WTC11 (cell line): ENCODE measurements at regions not wholly inside any gene's neighbourhood (a gene's known extent, or its start where the extent isn't known, plus 50 kb on each side); places are given as distances from the start of the nearest gene placed in this dataset.

Experiments
- ATF1 ChIP-seq: sonication (generic); formaldehyde crosslinking; IDR thresholded peaks from 2 replicates; pipeline ENCODE4 v1.8.1; 2023; ENCODE audit warnings: mild to moderate bottlenecking, moderate library complexity, missing genetic modification reagents
- ELF4 ChIP-seq: sonication (generic); formaldehyde crosslinking; IDR thresholded peaks from 2 replicates; pipeline ENCODE4 v1.8.1; 2022; ENCODE audit warnings: low read depth, mild to moderate bottlenecking, moderate library complexity, missing genetic modification reagents
- ETV6 ChIP-seq: sonication (generic); formaldehyde crosslinking; IDR thresholded peaks from 2 replicates; pipeline ENCODE4 v1.8.1; 2022; ENCODE audit warnings: mild to moderate bottlenecking, missing genetic modification reagents
- TP53 ChIP-seq: sonication (generic); formaldehyde crosslinking; IDR thresholded peaks from 2 replicates; pipeline ENCODE4 v1.8.1; 2023; ENCODE audit warnings: mild to moderate bottlenecking, missing genetic modification reagents
- ZNF317 ChIP-seq: sonication (generic); formaldehyde crosslinking; IDR thresholded peaks from 2 replicates; pipeline ENCODE4 v1.8.1; 2023; ENCODE audit warnings: low read depth, mild to moderate bottlenecking, moderate library complexity, missing genetic modification reagents, borderline replicate concordance
- TF ChIP-seq, protein P1 (sequence below): sonication (generic); formaldehyde crosslinking; IDR thresholded peaks from 2 replicates; pipeline ENCODE4 v1.8.1; 2023; ENCODE audit warnings: mild to moderate bottlenecking, missing genetic modification reagents, borderline replicate concordance
- TF ChIP-seq, protein P2 (sequence below): fragments of 200-600 bp; IDR thresholded peaks from 2 replicates; pipeline ENCODE4 v1.8.0; 2022; ENCODE audit warnings: antibody characterized with exemption
- TF ChIP-seq, protein P3 (sequence below): sonication (generic); formaldehyde crosslinking; IDR thresholded peaks from 2 replicates; pipeline ENCODE4 v1.8.0; 2022; ENCODE audit warnings: mild to moderate bottlenecking, missing genetic modification reagents

DNA sequence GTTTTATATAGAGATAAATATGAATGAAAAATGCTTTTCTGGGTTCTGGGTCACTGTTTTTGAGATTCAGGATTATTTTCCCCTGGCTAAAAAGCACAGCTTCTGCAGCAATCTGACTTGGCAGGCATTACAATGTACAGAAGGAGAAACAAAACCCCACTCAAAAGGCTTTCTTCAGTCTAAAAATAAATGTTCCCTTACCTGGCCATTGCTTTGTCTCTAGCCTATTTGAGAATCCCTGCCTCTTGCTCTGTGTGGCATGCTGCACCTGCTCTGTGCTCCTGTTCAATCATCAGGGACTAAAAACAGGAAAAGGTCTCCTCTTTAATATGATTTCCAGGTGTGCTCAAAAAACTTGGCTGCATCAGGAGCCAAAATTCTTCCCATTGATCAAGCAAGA lies 187.4 kb upstream of the STAC start:
- TF ChIP-seq, protein P1, sequence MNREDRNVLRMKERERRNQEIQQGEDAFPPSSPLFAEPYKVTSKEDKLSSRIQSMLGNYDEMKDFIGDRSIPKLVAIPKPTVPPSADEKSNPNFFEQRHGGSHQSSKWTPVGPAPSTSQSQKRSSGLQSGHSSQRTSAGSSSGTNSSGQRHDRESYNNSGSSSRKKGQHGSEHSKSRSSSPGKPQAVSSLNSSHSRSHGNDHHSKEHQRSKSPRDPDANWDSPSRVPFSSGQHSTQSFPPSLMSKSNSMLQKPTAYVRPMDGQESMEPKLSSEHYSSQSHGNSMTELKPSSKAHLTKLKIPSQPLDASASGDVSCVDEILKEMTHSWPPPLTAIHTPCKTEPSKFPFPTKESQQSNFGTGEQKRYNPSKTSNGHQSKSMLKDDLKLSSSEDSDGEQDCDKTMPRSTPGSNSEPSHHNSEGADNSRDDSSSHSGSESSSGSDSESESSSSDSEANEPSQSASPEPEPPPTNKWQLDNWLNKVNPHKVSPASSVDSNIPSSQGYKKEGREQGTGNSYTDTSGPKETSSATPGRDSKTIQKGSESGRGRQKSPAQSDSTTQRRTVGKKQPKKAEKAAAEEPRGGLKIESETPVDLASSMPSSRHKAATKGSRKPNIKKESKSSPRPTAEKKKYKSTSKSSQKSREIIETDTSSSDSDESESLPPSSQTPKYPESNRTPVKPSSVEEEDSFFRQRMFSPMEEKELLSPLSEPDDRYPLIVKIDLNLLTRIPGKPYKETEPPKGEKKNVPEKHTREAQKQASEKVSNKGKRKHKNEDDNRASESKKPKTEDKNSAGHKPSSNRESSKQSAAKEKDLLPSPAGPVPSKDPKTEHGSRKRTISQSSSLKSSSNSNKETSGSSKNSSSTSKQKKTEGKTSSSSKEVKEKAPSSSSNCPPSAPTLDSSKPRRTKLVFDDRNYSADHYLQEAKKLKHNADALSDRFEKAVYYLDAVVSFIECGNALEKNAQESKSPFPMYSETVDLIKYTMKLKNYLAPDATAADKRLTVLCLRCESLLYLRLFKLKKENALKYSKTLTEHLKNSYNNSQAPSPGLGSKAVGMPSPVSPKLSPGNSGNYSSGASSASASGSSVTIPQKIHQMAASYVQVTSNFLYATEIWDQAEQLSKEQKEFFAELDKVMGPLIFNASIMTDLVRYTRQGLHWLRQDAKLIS (CRISPR knock-in tag): no peak
- TF ChIP-seq ATF1 (CRISPR knock-in tag) (no peak), TP53 (no peak), ZNF317 (no peak), ETV6 (CRISPR knock-in tag) (no peak), ELF4 (CRISPR knock-in tag) (no peak)
- TF ChIP-seq, protein P2, sequence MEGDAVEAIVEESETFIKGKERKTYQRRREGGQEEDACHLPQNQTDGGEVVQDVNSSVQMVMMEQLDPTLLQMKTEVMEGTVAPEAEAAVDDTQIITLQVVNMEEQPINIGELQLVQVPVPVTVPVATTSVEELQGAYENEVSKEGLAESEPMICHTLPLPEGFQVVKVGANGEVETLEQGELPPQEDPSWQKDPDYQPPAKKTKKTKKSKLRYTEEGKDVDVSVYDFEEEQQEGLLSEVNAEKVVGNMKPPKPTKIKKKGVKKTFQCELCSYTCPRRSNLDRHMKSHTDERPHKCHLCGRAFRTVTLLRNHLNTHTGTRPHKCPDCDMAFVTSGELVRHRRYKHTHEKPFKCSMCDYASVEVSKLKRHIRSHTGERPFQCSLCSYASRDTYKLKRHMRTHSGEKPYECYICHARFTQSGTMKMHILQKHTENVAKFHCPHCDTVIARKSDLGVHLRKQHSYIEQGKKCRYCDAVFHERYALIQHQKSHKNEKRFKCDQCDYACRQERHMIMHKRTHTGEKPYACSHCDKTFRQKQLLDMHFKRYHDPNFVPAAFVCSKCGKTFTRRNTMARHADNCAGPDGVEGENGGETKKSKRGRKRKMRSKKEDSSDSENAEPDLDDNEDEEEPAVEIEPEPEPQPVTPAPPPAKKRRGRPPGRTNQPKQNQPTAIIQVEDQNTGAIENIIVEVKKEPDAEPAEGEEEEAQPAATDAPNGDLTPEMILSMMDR: no peak
- TF ChIP-seq, protein P3, sequence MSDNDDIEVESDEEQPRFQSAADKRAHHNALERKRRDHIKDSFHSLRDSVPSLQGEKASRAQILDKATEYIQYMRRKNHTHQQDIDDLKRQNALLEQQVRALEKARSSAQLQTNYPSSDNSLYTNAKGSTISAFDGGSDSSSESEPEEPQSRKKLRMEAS: no peak
